ENCODE measurements at regions not wholly inside any gene's neighbourhood (a gene's known extent, or its start where the extent isn't known, plus 50 kb on each side); places are given as distances from the start of the nearest gene placed in this dataset.
A peak's percentile ranks its signal among the peaks of the same experiment; 100 is the strongest.

GRCh38 chr10:69716711-69717560, 84.8 kb upstream of the COL13A1 start:
- peak; percentile 42 for DNase-seq

GRCh38 chr10:69718951-69719350, 82.8 kb upstream of the COL13A1 start:
- DNase-seq: no peak

GRCh38 chr10:69721690-69722310, 79.9 kb upstream of the COL13A1 start:
- DNase-seq: no peak

- DNase-seq: no peak
Measured at GRCh38 chr10:69723653-69724052, 78.1 kb upstream of the COL13A1 start.

GRCh38 chr10:69726850-69727249, 74.9 kb upstream of the COL13A1 start:
- DNase-seq: no peak

- no peak for DNase-seq
Measured at GRCh38 chr10:69728335-69728870, 73.3 kb upstream of the COL13A1 start.

- no peak for DNase-seq
Measured at GRCh38 chr10:69729326-69730048, 72.2 kb upstream of the COL13A1 start.

- DNase-seq: no peak
Measured at GRCh38 chr10:69730251-69731156, 71.2 kb upstream of the COL13A1 start.

GRCh38 chr10:69731184-69731583, 70.5 kb upstream of the COL13A1 start:
- no peak for DNase-seq

- no peak for DNase-seq
Measured at GRCh38 chr10:69731698-69732097, 70.0 kb upstream of the COL13A1 start.

- DNase-seq: no peak
Measured at GRCh38 chr10:69732147-69732825, 69.4 kb upstream of the COL13A1 start.

- DNase-seq: no peak
Measured at GRCh38 chr10:69732826-69733150, 68.9 kb upstream of the COL13A1 start.

GRCh38 chr10:69733791-69734261, 67.9 kb upstream of the COL13A1 start:
- DNase-seq: no peak

GRCh38 chr10:69734416-69734796, 67.3 kb upstream of the COL13A1 start:
- DNase-seq: no peak

- no peak for DNase-seq
Measured at GRCh38 chr10:69734797-69735468, 66.8 kb upstream of the COL13A1 start.

- DNase-seq: no peak
Measured at GRCh38 chr10:69736886-69737641, 64.6 kb upstream of the COL13A1 start.

- DNase-seq: no peak
Measured at GRCh38 chr10:69738071-69738470, 63.6 kb upstream of the COL13A1 start.

GRCh38 chr10:69738858-69739435, 62.8 kb upstream of the COL13A1 start:
- no peak for DNase-seq

GRCh38 chr10:69739634-69740033, 62.1 kb upstream of the COL13A1 start:
- DNase-seq: no peak

- no peak for DNase-seq
Measured at GRCh38 chr10:69740126-69740525, 61.6 kb upstream of the COL13A1 start.
